CD4-positive, alpha-beta memory T cell (primary cell): ENCODE measurements at regions not wholly inside any gene's neighbourhood (a gene's known extent, or its start where the extent isn't known, plus 50 kb on each side); places are given as distances from the start of the nearest gene placed in this dataset.

Source experiments
- CTCF ChIA-PET: fragments of 350-600 bp; sonication (Branson Sonifier 250); formaldehyde crosslinking; loops from one replicate; lab custom pipeline; 2021; ENCODE audit warnings: inconsistent platforms; ENCODE audit not compliant: partially characterized antibody; lab: Charles Lee
- POLR2A ChIA-PET: fragments of 350-600 bp; sonication (Branson Sonifier 250); formaldehyde crosslinking; loops from one replicate; lab custom pipeline; 2021; ENCODE audit not compliant: partially characterized antibody; lab: Charles Lee
- DNase-seq, 5 donors: peaks; one replicate each; pipeline versions ENCODE4 v3.0.0 to v3.0.0-alpha.2; 2020 to 2022; ENCODE audit warnings: mixed read lengths in 1 of 5
- H3K27ac ChIP-seq: one replicate; pipeline ENCODE4 v1.7.0; 2013; ENCODE audit warnings: low read depth, low read length
- H3K27me3 ChIP-seq: 2 replicates; pipeline ENCODE4 v1.7.0; 2013; ENCODE audit warnings: mild to moderate bottlenecking, low read length, moderate library complexity; ENCODE audit not compliant: insufficient read depth
- H3K36me3 ChIP-seq: 2 replicates; pipeline ENCODE4 v1.7.0; 2013; ENCODE audit warnings: mild to moderate bottlenecking, low read length, moderate library complexity; ENCODE audit not compliant: insufficient read depth
- H3K4me1 ChIP-seq: 2 replicates; pipeline ENCODE4 v1.7.0; 2013; ENCODE audit warnings: mild to moderate bottlenecking, low read length, moderate library complexity; ENCODE audit not compliant: insufficient read depth
- H3K4me3 ChIP-seq, 2 donors: one replicate each; pipeline ENCODE4 v1.7.0; 2013; ENCODE audit warnings: low read length in 2 of 2, mild to moderate bottlenecking in 1 of 2
- H3K9me3 ChIP-seq, 2 donors: one replicate each; pipeline ENCODE4 v1.7.0; 2013; ENCODE audit warnings: low read length in 2 of 2, control low read depth in 1 of 2; ENCODE audit not compliant: control insufficient read depth in 1 of 2
- H3K27ac Mint-ChIP-seq, 7 donors: one replicate each; pipeline ENCODE4 v1.8.0; 2020 to 2021; ENCODE audit warnings: mixed read lengths in 7 of 7, mild to moderate bottlenecking in 6 of 7, inconsistent platforms in 3 of 7, moderate library complexity in 3 of 7
- H3K27me3 Mint-ChIP-seq, 2 donors: one replicate each; pipeline ENCODE4 v1.8.0; 2020 to 2021; ENCODE audit warnings: mixed read lengths in 2 of 2
- H3K36me3 Mint-ChIP-seq, 2 donors: one replicate each; pipeline ENCODE4 v1.8.0; 2020 to 2021; ENCODE audit warnings: mixed read lengths in 2 of 2, inconsistent platforms in 1 of 2, mild to moderate bottlenecking in 1 of 2
- H3K4me1 Mint-ChIP-seq, 4 donors: one replicate each; pipeline ENCODE4 v1.8.0; 2020 to 2021; ENCODE audit warnings: mixed read lengths in 4 of 4, mild to moderate bottlenecking in 1 of 4
- H3K4me3 Mint-ChIP-seq, 8 donors: one replicate each; pipeline ENCODE4 v1.8.0; 2020 to 2021; ENCODE audit warnings: mixed read lengths in 8 of 8, mild to moderate bottlenecking in 7 of 8, moderate library complexity in 6 of 8, inconsistent platforms in 3 of 8
- H3K9me3 Mint-ChIP-seq, 8 donors: one replicate each; pipeline ENCODE4 v1.8.0; 2020 to 2021; ENCODE audit warnings: mixed read lengths in 8 of 8, mild to moderate bottlenecking in 5 of 8, inconsistent platforms in 3 of 8, moderate library complexity in 1 of 8
- intact Hi-C: fragments of 100-400 bp; cut with micrococcal nuclease; formaldehyde crosslinking; loops from one replicate; pipeline ENCODE4 v1.15.1; 2023

DNA sequence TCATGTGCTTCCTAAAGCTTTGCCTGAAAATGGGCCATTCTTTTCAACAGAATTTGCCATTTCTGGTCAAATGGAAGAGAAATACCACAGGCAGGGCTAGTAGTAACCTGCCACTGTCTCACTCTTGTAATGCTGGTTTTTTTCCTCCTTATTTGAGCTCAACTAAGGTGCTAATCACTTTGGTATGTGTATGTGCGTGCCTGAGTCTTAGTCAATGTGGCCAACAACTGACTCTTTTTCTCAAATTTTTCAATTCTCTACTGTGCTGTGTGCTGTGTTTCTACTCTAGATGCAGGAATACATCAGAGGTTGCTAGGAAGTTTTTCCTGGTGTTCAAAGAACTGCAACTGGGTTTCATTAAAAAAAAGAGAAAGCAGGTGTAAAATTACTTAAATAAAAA, 870.2 kb downstream of the EFNB2 start:
- Histone ChIP-seq H3K27ac (no peak overlapping the region), H3K9me3 (no peaks in the 10 kb centered on the region), H3K36me3 (no peaks in the 10 kb centered on the region), H3K27me3 (no peaks in the 10 kb centered on the region), H3K4me1 (no peaks in the 10 kb centered on the region), H3K4me3 (no peak overlapping the region)
- Mint-ChIP-seq H3K4me3 (no peak overlapping the region), H3K4me1 (no peaks in the 10 kb centered on the region), H3K36me3 (no peaks in the 10 kb centered on the region), H3K27me3 (no peaks in the 10 kb centered on the region), H3K27ac (no peak overlapping the region), H3K9me3 (peaks cover 0 to 4% (median 0%) of the 10 kb centered on the region in 8 donors)
- ChIA-PET POLR2A (no interaction called here), CTCF (no interaction called here)
- intact Hi-C loops: no loop called here
- no peak for DNase-seq

DNA sequence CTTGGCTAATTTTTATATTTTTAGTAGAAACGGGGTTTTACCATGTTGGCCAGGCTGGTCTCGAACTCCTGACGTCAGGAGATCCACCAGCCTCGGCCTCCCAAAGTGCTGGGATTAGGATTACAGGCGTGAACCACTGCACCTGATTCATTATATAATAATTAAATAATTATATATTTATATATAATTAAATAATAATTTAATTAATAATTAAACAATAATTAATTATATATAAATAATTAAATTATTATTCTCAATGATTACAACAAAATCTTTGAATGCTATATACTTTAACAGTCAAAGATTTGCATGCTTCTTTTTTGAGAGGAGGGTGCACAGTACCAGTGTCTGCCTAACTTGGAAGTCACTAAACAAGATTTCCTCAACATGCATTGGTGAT, 872.3 kb downstream of the EFNB2 start:
- ChIA-PET POLR2A (no interaction called here), CTCF (interaction anchor here (1.4 kb wide), 1 partner anchor 63 kb away, joined by 4 read pairs; no protein-coding TSS in a partner anchor)
- intact Hi-C loops: no loop called here
- Histone ChIP-seq H3K4me3 (no peak overlapping the region), H3K27ac (no peak overlapping the region), H3K4me1 (no peaks in the 10 kb centered on the region), H3K36me3 (no peaks in the 10 kb centered on the region), H3K9me3 (no peaks in the 10 kb centered on the region), H3K27me3 (no peaks in the 10 kb centered on the region)
- Mint-ChIP-seq H3K27ac (no peak overlapping the region), H3K4me3 (no peak overlapping the region), H3K27me3 (no peaks in the 10 kb centered on the region), H3K4me1 (no peaks in the 10 kb centered on the region), H3K36me3 (no peaks in the 10 kb centered on the region), H3K9me3 (peaks cover 0 to 4% (median 0%) of the 10 kb centered on the region in 8 donors)
- no peak for DNase-seq

DNA sequence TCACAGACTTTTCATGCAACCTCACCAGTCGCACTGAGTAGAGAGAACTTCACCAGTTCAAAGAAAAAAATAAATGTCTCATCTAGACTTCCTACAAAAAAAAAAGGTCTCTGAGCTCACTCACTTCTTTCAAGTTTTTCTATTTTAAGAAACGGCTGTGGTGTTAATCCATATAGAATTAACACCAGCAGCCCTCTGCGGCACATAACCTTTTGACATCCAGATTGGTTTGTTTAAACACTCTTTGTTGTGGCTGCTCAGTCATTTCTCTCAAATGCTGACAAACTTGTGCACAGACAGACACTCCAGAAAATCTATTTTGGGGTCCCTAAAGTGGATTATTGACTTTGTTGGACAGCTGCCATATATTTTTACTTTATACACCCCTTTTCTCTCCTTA, 874.9 kb downstream of the EFNB2 start:
- Mint-ChIP-seq H3K4me3 (no peak overlapping the region), H3K4me1 (no peaks in the 10 kb centered on the region), H3K27ac (no peak overlapping the region), H3K9me3 (peaks cover 0 to 4% (median 0%) of the 10 kb centered on the region in 8 donors), H3K36me3 (no peaks in the 10 kb centered on the region), H3K27me3 (no peaks in the 10 kb centered on the region)
- intact Hi-C loops: no loop called here
- Histone ChIP-seq H3K27me3 (no peaks in the 10 kb centered on the region), H3K4me3 (no peak overlapping the region), H3K9me3 (no peaks in the 10 kb centered on the region), H3K36me3 (no peaks in the 10 kb centered on the region), H3K27ac (no peak overlapping the region), H3K4me1 (no peaks in the 10 kb centered on the region)
- CTCF ChIA-PET: no interaction called here
- POLR2A ChIA-PET: no interaction called here
- no peak for DNase-seq

DNA sequence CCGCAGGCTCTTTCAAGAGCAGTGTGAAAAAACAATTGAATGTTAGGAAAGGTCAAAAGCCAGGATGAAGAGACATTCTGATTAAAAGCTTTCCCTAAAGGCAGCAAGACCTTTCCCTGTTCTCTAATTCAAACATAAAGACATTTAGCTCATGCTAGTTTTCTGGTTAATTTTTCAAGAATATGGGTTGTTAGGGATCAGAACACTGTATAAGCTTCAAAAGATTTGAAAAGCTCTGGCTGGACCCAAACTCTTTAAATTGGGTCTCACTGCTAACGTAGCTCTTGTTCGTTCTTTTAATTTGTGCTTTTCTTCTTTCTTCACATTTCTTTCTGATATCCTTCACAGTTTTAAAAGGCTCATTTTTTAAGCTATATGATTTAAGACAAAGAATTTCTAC, 877.0 kb downstream of the EFNB2 start:
- no peak overlapping the region for H3K4me3 Mint-ChIP-seq
- H3K27ac ChIP-seq: no peak overlapping the region
- H3K4me3 ChIP-seq: no peak overlapping the region
- no peaks in the 10 kb centered on the region for H3K9me3 ChIP-seq
- CTCF ChIA-PET: no interaction called here
- no peak for DNase-seq
- no peaks in the 10 kb centered on the region for H3K36me3 Mint-ChIP-seq
- H3K36me3 ChIP-seq: no peaks in the 10 kb centered on the region
- POLR2A ChIA-PET: no interaction called here
- no peak overlapping the region for H3K27ac Mint-ChIP-seq
- H3K27me3 ChIP-seq: no peaks in the 10 kb centered on the region
- intact Hi-C loops: no loop called here
- H3K27me3 Mint-ChIP-seq: no peaks in the 10 kb centered on the region
- H3K9me3 Mint-ChIP-seq: peaks cover 0 to 4% (median 0%) of the 10 kb centered on the region in 8 donors
- no peaks in the 10 kb centered on the region for H3K4me1 ChIP-seq
- no peaks in the 10 kb centered on the region for H3K4me1 Mint-ChIP-seq

DNA sequence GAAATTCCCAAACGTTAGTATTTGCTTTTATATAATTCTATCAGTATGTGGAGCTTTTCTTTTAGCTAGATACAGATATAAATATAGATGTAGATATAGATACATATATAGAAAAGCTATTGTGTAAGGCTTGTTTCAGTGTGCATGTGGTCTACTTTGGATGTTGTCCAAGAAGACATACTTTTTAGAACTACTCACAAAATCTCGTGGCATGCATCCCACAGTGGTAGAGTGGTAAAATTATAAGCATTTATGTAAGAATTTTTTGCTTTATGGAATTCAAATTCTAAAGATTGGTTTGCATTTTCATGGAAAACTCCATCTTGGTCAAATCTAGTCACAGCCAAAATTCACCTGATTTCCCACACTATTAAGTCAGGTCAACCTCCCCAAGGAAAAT, 880.4 kb downstream of the EFNB2 start:
- Histone ChIP-seq H3K27ac (no peak overlapping the region), H3K27me3 (no peaks in the 10 kb centered on the region), H3K9me3 (no peaks in the 10 kb centered on the region), H3K4me3 (no peak overlapping the region), H3K4me1 (no peaks in the 10 kb centered on the region), H3K36me3 (no peaks in the 10 kb centered on the region)
- intact Hi-C loops: no loop called here
- H3K4me3 Mint-ChIP-seq: no peak overlapping the region
- no peak overlapping the region for H3K27ac Mint-ChIP-seq
- ChIA-PET CTCF (no interaction called here), POLR2A (no interaction called here)
- DNase-seq: no peak
- H3K27me3 Mint-ChIP-seq: no peaks in the 10 kb centered on the region
- H3K9me3 Mint-ChIP-seq: peaks cover 0 to 5% (median 0%) of the 10 kb centered on the region in 8 donors
- H3K36me3 Mint-ChIP-seq: no peaks in the 10 kb centered on the region
- H3K4me1 Mint-ChIP-seq: no peaks in the 10 kb centered on the region

DNA sequence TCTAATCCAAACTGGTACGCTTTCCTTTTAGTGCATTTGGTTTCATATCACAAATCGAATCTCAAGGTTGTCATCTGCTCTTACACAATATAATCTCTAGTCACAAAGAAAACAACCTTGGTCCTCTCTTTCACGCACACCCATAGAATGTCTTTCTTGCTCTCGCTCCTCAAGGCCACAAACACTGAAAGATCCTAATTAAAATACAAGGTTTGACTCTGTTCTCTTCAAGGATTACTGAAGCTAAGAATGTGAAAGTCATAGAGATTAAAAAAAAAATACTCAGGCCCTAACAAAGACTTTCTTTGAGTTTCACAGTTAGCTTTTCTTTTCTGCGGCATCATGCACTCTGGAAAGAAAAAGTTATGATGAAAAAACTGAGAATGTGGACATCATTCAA, 891.5 kb downstream of the EFNB2 start:
- Mint-ChIP-seq H3K4me1 (no peaks in the 10 kb centered on the region), H3K4me3 (no peak overlapping the region), H3K27ac (no peak overlapping the region), H3K9me3 (peaks cover 0 to 20% (median 12%) of the 10 kb centered on the region in 8 donors), H3K27me3 (no peaks in the 10 kb centered on the region), H3K36me3 (no peaks in the 10 kb centered on the region)
- H3K4me1 ChIP-seq: no peaks in the 10 kb centered on the region
- DNase-seq: no peak
- POLR2A ChIA-PET: no interaction called here
- intact Hi-C loops: no loop called here
- no peak overlapping the region for H3K4me3 ChIP-seq
- no peaks in the 10 kb centered on the region for H3K9me3 ChIP-seq
- H3K36me3 ChIP-seq: no peaks in the 10 kb centered on the region
- no peaks in the 10 kb centered on the region for H3K27me3 ChIP-seq
- CTCF ChIA-PET: no interaction called here
- no peak overlapping the region for H3K27ac ChIP-seq

DNA sequence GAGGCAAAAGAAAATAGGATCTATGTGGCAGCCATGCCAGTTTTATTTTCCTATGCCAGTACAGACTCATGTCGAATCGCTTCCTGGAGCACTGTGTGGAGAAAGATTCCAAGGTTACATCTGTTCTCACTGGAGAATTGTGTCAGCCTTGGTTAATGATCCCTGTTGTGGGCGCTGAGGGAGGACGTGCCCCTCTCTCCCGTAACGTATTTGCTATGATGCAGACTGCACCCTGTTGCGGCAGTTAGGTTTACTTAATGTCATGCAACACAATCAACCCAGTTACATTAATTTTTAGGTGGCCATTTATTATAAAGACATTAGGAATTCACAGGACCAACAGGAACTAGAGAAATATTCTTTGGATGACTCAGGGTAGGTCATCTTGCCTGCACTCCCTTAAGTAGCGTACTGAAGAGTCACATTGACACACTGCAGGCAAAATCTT, 892.9 kb downstream of the EFNB2 start:
- H3K4me3 ChIP-seq: no peak overlapping the region
- H3K36me3 ChIP-seq: no peaks in the 10 kb centered on the region
- intact Hi-C loops: no loop called here
- H3K27me3 ChIP-seq: no peaks in the 10 kb centered on the region
- ChIA-PET POLR2A (no interaction called here), CTCF (no interaction called here)
- Mint-ChIP-seq H3K36me3 (no peaks in the 10 kb centered on the region), H3K4me1 (no peaks in the 10 kb centered on the region), H3K9me3 (peaks cover 0 to 9% (median 2%) of the 10 kb centered on the region in 8 donors), H3K4me3 (no peak overlapping the region), H3K27me3 (no peaks in the 10 kb centered on the region), H3K27ac (no peak overlapping the region)
- no peak for DNase-seq
- no peak overlapping the region for H3K27ac ChIP-seq
- no peaks in the 10 kb centered on the region for H3K9me3 ChIP-seq
- H3K4me1 ChIP-seq: no peaks in the 10 kb centered on the region

DNA sequence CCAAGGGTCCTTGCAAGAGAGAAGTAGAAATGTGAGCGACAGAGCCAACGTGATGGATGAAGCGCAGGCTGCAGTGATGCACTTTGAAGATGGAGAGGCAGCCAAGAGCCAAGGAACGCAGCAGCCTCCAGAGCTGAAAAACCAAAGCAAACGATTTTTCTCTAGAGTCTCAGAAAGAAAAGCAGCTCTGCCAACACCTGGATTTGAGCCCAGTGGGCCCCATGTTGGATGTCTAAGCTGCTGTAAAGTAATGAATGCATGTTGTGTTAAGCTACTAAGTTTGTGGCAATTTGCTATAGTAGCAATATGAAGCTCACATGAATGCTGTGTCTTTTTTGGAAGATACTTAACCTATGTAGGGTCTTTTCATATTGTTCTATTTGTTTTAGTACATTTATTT, 894.3 kb downstream of the EFNB2 start:
- POLR2A ChIA-PET: no interaction called here

More for the DNA sequence above, 894.3 kb downstream of the EFNB2 start:
- H3K4me1 ChIP-seq: no peaks in the 10 kb centered on the region
- H3K27me3 ChIP-seq: no peaks in the 10 kb centered on the region
- no peaks in the 10 kb centered on the region for H3K36me3 ChIP-seq
- Mint-ChIP-seq H3K4me3 (no peak overlapping the region), H3K4me1 (no peaks in the 10 kb centered on the region), H3K27me3 (no peaks in the 10 kb centered on the region), H3K36me3 (no peaks in the 10 kb centered on the region), H3K9me3 (peaks cover 0 to 9% (median 0%) of the 10 kb centered on the region in 8 donors), H3K27ac (no peak overlapping the region)
- no peak for DNase-seq
- no peak overlapping the region for H3K4me3 ChIP-seq
- CTCF ChIA-PET: no interaction called here
- H3K9me3 ChIP-seq: no peaks in the 10 kb centered on the region
- H3K27ac ChIP-seq: no peak overlapping the region
- intact Hi-C loops: no loop called here
